Hepatocyte (in vitro differentiated cells): ENCODE measurements at regions not wholly inside any gene's neighbourhood (a gene's known extent, or its start where the extent isn't known, plus 50 kb on each side); places are given as distances from the start of the nearest gene placed in this dataset.
"Not testable (repeated sequence)": the region's sequence is repeated elsewhere in the genome, so short reads cannot be mapped to it uniquely, and the experiment has no call there.

Experiments used
- DNase-seq: peaks from one replicate; pipeline ENCODE4 v3.0.0-alpha.2; 2016; ENCODE audit warnings: low spot score
- H2AFZ ChIP-seq: fragments of 200-600 bp; sonication (generic); 2 replicates; pipeline ENCODE4 v1.6.0; 2016; ENCODE audit warnings: antibody characterized with exemption, mild to moderate bottlenecking
- H3K27ac ChIP-seq: fragments of 200-600 bp; sonication (generic); 2 replicates; pipeline ENCODE4 v1.5.1; 2016; ENCODE audit warnings: mild to moderate bottlenecking
- H3K27me3 ChIP-seq: fragments of 200-600 bp; sonication (generic); 2 replicates; pipeline ENCODE4 v1.6.1; 2016
- H3K36me3 ChIP-seq: fragments of 200-600 bp; sonication (generic); replicated peaks from 2 replicates; pipeline ENCODE4 v1.5.1; 2016; ENCODE audit warnings: low read depth; ENCODE audit not compliant: insufficient read depth
- H3K4me1 ChIP-seq: fragments of 200-600 bp; sonication (generic); 2 replicates; pipeline ENCODE4 v1.5.1; 2016; ENCODE audit warnings: mild to moderate bottlenecking, moderate library complexity; ENCODE audit not compliant: insufficient read depth
- H3K4me2 ChIP-seq: fragments of 200-600 bp; sonication (generic); 2 replicates; pipeline ENCODE4 v1.6.0; 2016
- H3K4me3 ChIP-seq: fragments of 200-600 bp; sonication (generic); 2 replicates; pipeline ENCODE4 v1.5.1; 2016; ENCODE audit warnings: mild to moderate bottlenecking
- H3K79me2 ChIP-seq: fragments of 200-600 bp; sonication (generic); 2 replicates; pipeline ENCODE4 v1.6.0; 2017; ENCODE audit warnings: mild to moderate bottlenecking
- H3K9me2 ChIP-seq: fragments of 200-600 bp; sonication (generic); replicated peaks from 2 replicates; pipeline ENCODE4 v1.6.0; 2017; ENCODE audit warnings: mild to moderate bottlenecking; ENCODE audit not compliant: insufficient read depth
- H3K9me3 ChIP-seq: fragments of 200-600 bp; sonication (generic); 2 replicates; pipeline ENCODE4 v1.5.1; 2016; ENCODE audit warnings: low read depth, mild to moderate bottlenecking
- H4K20me1 ChIP-seq: fragments of 200-600 bp; sonication (generic); 2 replicates; pipeline ENCODE4 v1.6.0; 2016; ENCODE audit warnings: mild to moderate bottlenecking; ENCODE audit not compliant: insufficient read depth, poor library complexity, severe bottlenecking
- CTCF ChIP-seq: fragments of 200-600 bp; sonication (generic); IDR thresholded peaks from 2 replicates; pipeline ENCODE4 v1.5.1; 2016; ENCODE audit warnings: antibody characterized with exemption, mild to moderate bottlenecking; ENCODE audit not compliant: poor library complexity
- EZH2 ChIP-seq: fragments of 200-600 bp; sonication (generic); IDR thresholded peaks from 2 replicates; pipeline ENCODE4 v1.6.1; 2016; ENCODE audit warnings: antibody characterized with exemption, mild to moderate bottlenecking, borderline replicate concordance
- EZH2phosphoT487 ChIP-seq: fragments of 200-600 bp; sonication (generic); IDR thresholded peaks from one replicate; pipeline ENCODE4 v1.6.1; 2018; ENCODE audit warnings: antibody characterized with exemption, mild to moderate bottlenecking, low read depth, moderate library complexity; ENCODE audit not compliant: unreplicated experiment, severe bottlenecking
- WGBS: methylation state at CpG from one replicate; pipeline ENCODE4 v1.1.6; 2016; ENCODE audit warnings: low lambda C conversion rate; ENCODE audit errors: missing lambda C conversion rate; 5-methylcytosine and 5-hydroxymethylcytosine counted together

- TF ChIP-seq EZH2phosphoT487: no peak
- no peak for TF ChIP-seq CTCF
- no peak for TF ChIP-seq EZH2
- H3K27ac ChIP-seq: no peak overlapping the region
- H3K79me2 ChIP-seq: no peaks in the 10 kb centered on the region
- no peaks in the 10 kb centered on the region for H3K9me3 ChIP-seq
- no peaks in the 10 kb centered on the region for H4K20me1 ChIP-seq
- no peaks in the 10 kb centered on the region for H3K9me2 ChIP-seq
- no peak overlapping the region for H2AFZ ChIP-seq
- no peak for DNase-seq
- 94% methylated on average over 6 of the region's 6 CpGs for WGBS
- no peak overlapping the region for H3K4me2 ChIP-seq
- no peaks in the 10 kb centered on the region for H3K4me1 ChIP-seq
- H3K27me3 ChIP-seq: peaks cover 9% of the 10 kb centered on the region
- no peak overlapping the region for H3K4me3 ChIP-seq
- no peaks in the 10 kb centered on the region for H3K36me3 ChIP-seq
Observed at GRCh38 chr6:27747637-27748036, 164.6 kb downstream of the OR2B2 start.

- not testable (repeated sequence) for DNase-seq, H3K36me3 ChIP-seq, H3K27me3 ChIP-seq, H3K9me3 ChIP-seq, H2AFZ ChIP-seq, H3K9me2 ChIP-seq, H3K79me2 ChIP-seq, H3K4me2 ChIP-seq, H3K4me1 ChIP-seq, H3K4me3 ChIP-seq, H4K20me1 ChIP-seq, H3K27ac ChIP-seq
- 40% methylated on average over 4 of the region's 4 CpGs for WGBS
Observed at GRCh38 chr6:27746860-27747259, 165.3 kb downstream of the OR2B2 start.

- H3K27me3 ChIP-seq: peaks cover 9% of the 10 kb centered on the region
- H3K27ac ChIP-seq: no peak overlapping the region
- no peaks in the 10 kb centered on the region for H3K9me3 ChIP-seq
- DNase-seq: no peak
- no peak overlapping the region for H2AFZ ChIP-seq
- WGBS: 40% methylated on average over 7 of the region's 7 CpGs
- H3K9me2 ChIP-seq: no peaks in the 10 kb centered on the region
- H3K4me3 ChIP-seq: no peak overlapping the region
- H3K79me2 ChIP-seq: no peaks in the 10 kb centered on the region
- no peak overlapping the region for H3K4me2 ChIP-seq
- H3K4me1 ChIP-seq: no peaks in the 10 kb centered on the region
- H3K36me3 ChIP-seq: no peaks in the 10 kb centered on the region
- TF ChIP-seq EZH2 (no peak), CTCF (no peak), EZH2phosphoT487 (no peak)
- H4K20me1 ChIP-seq: no peaks in the 10 kb centered on the region
Observed at GRCh38 chr6:27743787-27744186, 168.4 kb downstream of the OR2B2 start.

GRCh38 chr6:27742833-27743573, 169.2 kb downstream of the OR2B2 start:
- Histone ChIP-seq H3K9me3 (no peaks in the 10 kb centered on the region), H3K4me3 (no peak overlapping the region), H3K4me1 (no peaks in the 10 kb centered on the region), H3K9me2 (no peaks in the 10 kb centered on the region), H3K27me3 (peaks cover 9% of the 10 kb centered on the region), H3K36me3 (no peaks in the 10 kb centered on the region), H3K79me2 (no peaks in the 10 kb centered on the region), H3K27ac (no peak overlapping the region), H2AFZ (no peak overlapping the region), H4K20me1 (no peaks in the 10 kb centered on the region), H3K4me2 (no peak overlapping the region)
- no peak for DNase-seq
- TF ChIP-seq CTCF (no peak), EZH2 (no peak), EZH2phosphoT487 (no peak)
- 71% methylated on average over 10 of the region's 10 CpGs for WGBS

GRCh38 chr6:27739902-27740301, 172.3 kb downstream of the OR2B2 start:
- not testable (repeated sequence) for H2AFZ ChIP-seq, H3K9me3 ChIP-seq, DNase-seq, H3K27ac ChIP-seq, H3K4me2 ChIP-seq, H4K20me1 ChIP-seq, H3K79me2 ChIP-seq, H3K9me2 ChIP-seq, H3K36me3 ChIP-seq, H3K4me3 ChIP-seq, H3K27me3 ChIP-seq, H3K4me1 ChIP-seq
- WGBS: 95% methylated on average over 8 of the region's 8 CpGs
